ENCODE measurements at regions not wholly inside any gene's neighbourhood (a gene's known extent, or its start where the extent isn't known, plus 50 kb on each side); places are given as distances from the start of the nearest gene placed in this dataset.

GRCh38 chr4:12880844-12881243 lies 603.3 kb downstream of the RAB28 start:
- no peaks in the 10 kb centered on the region for H3F3A ChIP-seq (ENCODE audit: insufficient read depth, low read depth)
- H3K9me2 ChIP-seq (ENCODE audit: insufficient read depth) = no peaks in the 10 kb centered on the region
- no peaks in the 10 kb centered on the region for H3K4me1 ChIP-seq (replicated peaks; ENCODE audit: insufficient read depth)
- no peaks in the 10 kb centered on the region for H3K36me3 ChIP-seq (ENCODE audit: low read depth)
- no peak overlapping the region for H3K4me2 ChIP-seq
- no peak overlapping the region for H2AFZ ChIP-seq
- ChIA-PET CTCF (no interaction called here), POLR2A (ENCODE audit: unreplicated experiment) (no interaction called here)
- H4K20me1 ChIP-seq (ENCODE audit: insufficient read depth) = no peaks in the 10 kb centered on the region
- intact Hi-C loops (cut with micrococcal nuclease; ENCODE audit: unreplicated experiment) = no loop called here
- H3K4me3 ChIP-seq = no peak overlapping the region
- TF ChIP-seq CTCF (conservative IDR thresholded peaks at IDR 0.05) (no peak), EZH2 (IDR thresholded peaks at IDR 0.05; ENCODE audit: low read depth) (no peak)
- H3K27ac ChIP-seq = no peak overlapping the region
- no peaks in the 10 kb centered on the region for H3K79me2 ChIP-seq (ENCODE audit: low read depth)
- H3K9me3 ChIP-seq (ENCODE audit: insufficient read depth, low read depth) = no peaks in the 10 kb centered on the region
- H3K27me3 ChIP-seq (ENCODE audit: insufficient read depth, low read depth) = no peaks in the 10 kb centered on the region
- no peak for DNase-seq
- BruUV-seq (replicated peaks) = no TSS peak

- no peak overlapping the region for H3K4me2 ChIP-seq
- no peak overlapping the region for H3K27ac ChIP-seq
- H3K4me3 ChIP-seq = no peak overlapping the region
- no peaks in the 10 kb centered on the region for H3K9me2 ChIP-seq (ENCODE audit: insufficient read depth)
- ChIA-PET CTCF (no interaction called here), POLR2A (ENCODE audit: unreplicated experiment) (no interaction called here)
- TF ChIP-seq CTCF (conservative IDR thresholded peaks at IDR 0.05) (no peak), EZH2 (IDR thresholded peaks at IDR 0.05; ENCODE audit: low read depth) (no peak)
- H2AFZ ChIP-seq = no peak overlapping the region
- H4K20me1 ChIP-seq (ENCODE audit: insufficient read depth) = no peaks in the 10 kb centered on the region
- H3K27me3 ChIP-seq (ENCODE audit: insufficient read depth, low read depth) = no peaks in the 10 kb centered on the region
- no peak for DNase-seq
- intact Hi-C loops (cut with micrococcal nuclease; ENCODE audit: unreplicated experiment) = no loop called here
- no TSS peak for BruUV-seq (replicated peaks)
- H3K4me1 ChIP-seq (replicated peaks; ENCODE audit: insufficient read depth) = no peaks in the 10 kb centered on the region
- no peaks in the 10 kb centered on the region for H3K36me3 ChIP-seq (ENCODE audit: low read depth)
- H3K9me3 ChIP-seq (ENCODE audit: insufficient read depth, low read depth) = no peaks in the 10 kb centered on the region
- no peaks in the 10 kb centered on the region for H3F3A ChIP-seq (ENCODE audit: insufficient read depth, low read depth)
- no peaks in the 10 kb centered on the region for H3K79me2 ChIP-seq (ENCODE audit: low read depth)
Observed at GRCh38 chr4:12879496-12879895, 604.6 kb downstream of the RAB28 start.

- ChIA-PET CTCF (no interaction called here), POLR2A (ENCODE audit: unreplicated experiment) (no interaction called here)
- no peak for DNase-seq
- intact Hi-C loops (cut with micrococcal nuclease; ENCODE audit: unreplicated experiment) = no loop called here
- Histone ChIP-seq H3K79me2 (ENCODE audit: low read depth) (no peaks in the 10 kb centered on the region), H3K27ac (no peak overlapping the region), H3F3A (ENCODE audit: insufficient read depth, low read depth) (no peaks in the 10 kb centered on the region), H4K20me1 (ENCODE audit: insufficient read depth) (no peaks in the 10 kb centered on the region), H3K36me3 (ENCODE audit: low read depth) (no peaks in the 10 kb centered on the region), H3K4me2 (no peak overlapping the region), H3K4me3 (no peak overlapping the region), H3K27me3 (ENCODE audit: insufficient read depth, low read depth) (no peaks in the 10 kb centered on the region), H3K9me3 (ENCODE audit: insufficient read depth, low read depth) (no peaks in the 10 kb centered on the region), H3K4me1 (replicated peaks; ENCODE audit: insufficient read depth) (no peaks in the 10 kb centered on the region), H3K9me2 (ENCODE audit: insufficient read depth) (no peaks in the 10 kb centered on the region), H2AFZ (no peak overlapping the region)
- no TSS peak for BruUV-seq (replicated peaks)
- TF ChIP-seq CTCF (conservative IDR thresholded peaks at IDR 0.05) = no peak
- no peak for TF ChIP-seq EZH2 (IDR thresholded peaks at IDR 0.05; ENCODE audit: low read depth)
Observed at GRCh38 chr4:12875640-12876243, 608.4 kb downstream of the RAB28 start.

Data from PC-9 (cell line).